Muscle of leg (tissue), 3 donors: ENCODE measurements at regions not wholly inside any gene's neighbourhood (a gene's known extent, or its start where the extent isn't known, plus 50 kb on each side); places are given as distances from the start of the nearest gene placed in this dataset.
A peak's percentile ranks its signal among the peaks of the same experiment; 100 is the strongest.

ENCODE experiments used
- DNase-seq: peaks from one replicate; pipeline ENCODE4 v3.0.0; 2013
- H3K27ac ChIP-seq: one replicate; pipeline ENCODE4 v1.5.1; 2013; ENCODE audit warnings: mild to moderate bottlenecking, low read length, control low read depth
- H3K27me3 ChIP-seq: one replicate; pipeline ENCODE4 v1.6.1; 2013; ENCODE audit warnings: low read length; ENCODE audit not compliant: control insufficient read depth, insufficient read depth
- H3K36me3 ChIP-seq: one replicate; pipeline ENCODE4 v1.6.1; 2013; ENCODE audit warnings: low read length; ENCODE audit not compliant: control insufficient read depth, insufficient read depth
- H3K4me1 ChIP-seq: one replicate; pipeline ENCODE4 v1.6.1; 2013; ENCODE audit warnings: low read length; ENCODE audit not compliant: control insufficient read depth, insufficient read depth
- H3K4me3 ChIP-seq: one replicate; pipeline ENCODE4 v1.5.1; 2013; ENCODE audit warnings: low read length, control low read depth
- H3K9me3 ChIP-seq: replicated peaks from 2 replicates; pipeline ENCODE4 v1.6.1; 2013; ENCODE audit warnings: low read depth, low read length; ENCODE audit not compliant: control insufficient read depth
- WGBS: methylation state at CpG from one replicate; pipeline ENCODE4 v1.1.5; 2013; ENCODE audit warnings: missing lambda C conversion rate; ENCODE audit not compliant: insufficient coverage; 5-methylcytosine and 5-hydroxymethylcytosine counted together

GRCh38 chr10:128814024-128814423, 653.0 kb upstream of the MGMT start:
- Histone ChIP-seq H3K27ac (no peak overlapping the region), H3K27me3 (no peaks in the 10 kb centered on the region), H3K4me3 (no peak overlapping the region), H3K36me3 (no peaks in the 10 kb centered on the region), H3K4me1 (peaks cover 16% of the 10 kb centered on the region), H3K9me3 (no peaks in the 10 kb centered on the region)
- WGBS: 80% methylated on average over 11 of the region's 12 CpGs
- no peak for DNase-seq

GRCh38 chr10:128814782-128815181, 652.3 kb upstream of the MGMT start:
- H3K9me3 ChIP-seq: no peaks in the 10 kb centered on the region
- no peaks in the 10 kb centered on the region for H3K36me3 ChIP-seq
- DNase-seq: peak; percentile 48
- H3K27me3 ChIP-seq: no peaks in the 10 kb centered on the region
- no peak overlapping the region for H3K27ac ChIP-seq
- peaks cover 14% of the 10 kb centered on the region for H3K4me1 ChIP-seq
- WGBS: no CpG with 5 or more reads among the region's 4 CpGs
- H3K4me3 ChIP-seq: no peak overlapping the region

GRCh38 chr10:128816726-128817125, 650.3 kb upstream of the MGMT start:
- H3K27ac ChIP-seq: no peak overlapping the region
- peaks cover 11% of the 10 kb centered on the region for H3K4me1 ChIP-seq
- H3K27me3 ChIP-seq: no peaks in the 10 kb centered on the region
- no peak for DNase-seq
- H3K4me3 ChIP-seq: no peak overlapping the region
- no peaks in the 10 kb centered on the region for H3K36me3 ChIP-seq
- 100% methylated on average over 1 of the region's 2 CpGs for WGBS
- no peaks in the 10 kb centered on the region for H3K9me3 ChIP-seq

- no peaks in the 10 kb centered on the region for H3K9me3 ChIP-seq
- no peak overlapping the region for H3K27ac ChIP-seq
- no peak for DNase-seq
- peaks cover 6% of the 10 kb centered on the region for H3K4me1 ChIP-seq
- H3K4me3 ChIP-seq: no peak overlapping the region
- 17% methylated on average over 1 of the region's 2 CpGs for WGBS
- no peaks in the 10 kb centered on the region for H3K36me3 ChIP-seq
- no peaks in the 10 kb centered on the region for H3K27me3 ChIP-seq
Measured at GRCh38 chr10:128817636-128818035, 649.4 kb upstream of the MGMT start.

- WGBS: 73% methylated on average over 6 of the region's 7 CpGs
- DNase-seq: no peak
- H3K9me3 ChIP-seq: no peaks in the 10 kb centered on the region
- no peaks in the 10 kb centered on the region for H3K36me3 ChIP-seq
- no peak overlapping the region for H3K27ac ChIP-seq
- no peaks in the 10 kb centered on the region for H3K4me1 ChIP-seq
- no peaks in the 10 kb centered on the region for H3K27me3 ChIP-seq
- no peak overlapping the region for H3K4me3 ChIP-seq
Measured at GRCh38 chr10:128820663-128821062, 646.4 kb upstream of the MGMT start.

GRCh38 chr10:128823201-128823600, 643.8 kb upstream of the MGMT start:
- no peaks in the 10 kb centered on the region for H3K36me3 ChIP-seq
- no peaks in the 10 kb centered on the region for H3K27me3 ChIP-seq
- DNase-seq: no peak
- H3K27ac ChIP-seq: no peak overlapping the region
- H3K9me3 ChIP-seq: no peaks in the 10 kb centered on the region
- no peak overlapping the region for H3K4me3 ChIP-seq
- H3K4me1 ChIP-seq: no peaks in the 10 kb centered on the region
- whole genome bisulfite sequencing: 72% methylated on average over 16 of the region's 16 CpGs

GRCh38 chr10:128825626-128826025, 641.4 kb upstream of the MGMT start:
- Histone ChIP-seq H3K9me3 (no peaks in the 10 kb centered on the region), H3K27ac (no peak overlapping the region), H3K27me3 (no peaks in the 10 kb centered on the region), H3K36me3 (no peaks in the 10 kb centered on the region), H3K4me1 (no peaks in the 10 kb centered on the region), H3K4me3 (no peak overlapping the region)
- peak; percentile 66 for DNase-seq
- 40% methylated on average over 3 of the region's 6 CpGs for WGBS

- peak; percentile 92 for DNase-seq
- H3K4me1 ChIP-seq: no peaks in the 10 kb centered on the region
- no peaks in the 10 kb centered on the region for H3K27me3 ChIP-seq
- peak overlapping the region; percentile 76 for H3K27ac ChIP-seq
- no peak overlapping the region for H3K4me3 ChIP-seq
- no peaks in the 10 kb centered on the region for H3K9me3 ChIP-seq
- H3K36me3 ChIP-seq: no peaks in the 10 kb centered on the region
- WGBS: 31% methylated on average over 5 of the region's 5 CpGs
Measured at GRCh38 chr10:128833671-128834070, 633.4 kb upstream of the MGMT start.

- DNase-seq: no peak
- WGBS: 100% methylated on average over 4 of the region's 5 CpGs
- Histone ChIP-seq H3K27me3 (no peaks in the 10 kb centered on the region), H3K27ac (no peak overlapping the region), H3K4me3 (no peak overlapping the region), H3K9me3 (no peaks in the 10 kb centered on the region), H3K36me3 (no peaks in the 10 kb centered on the region), H3K4me1 (no peaks in the 10 kb centered on the region)
Measured at GRCh38 chr10:128835361-128835760, 631.7 kb upstream of the MGMT start.

GRCh38 chr10:128837478-128837877, 629.6 kb upstream of the MGMT start:
- no peaks in the 10 kb centered on the region for H3K9me3 ChIP-seq
- no peaks in the 10 kb centered on the region for H3K36me3 ChIP-seq
- H3K4me1 ChIP-seq: no peaks in the 10 kb centered on the region
- no peak for DNase-seq
- H3K4me3 ChIP-seq: no peak overlapping the region
- WGBS: no CpG with 5 or more reads among the region's 2 CpGs
- no peak overlapping the region for H3K27ac ChIP-seq
- no peaks in the 10 kb centered on the region for H3K27me3 ChIP-seq

GRCh38 chr10:128839134-128839533, 627.9 kb upstream of the MGMT start:
- no peak overlapping the region for H3K27ac ChIP-seq
- no peaks in the 10 kb centered on the region for H3K9me3 ChIP-seq
- H3K36me3 ChIP-seq: no peaks in the 10 kb centered on the region
- H3K27me3 ChIP-seq: no peaks in the 10 kb centered on the region
- H3K4me3 ChIP-seq: no peak overlapping the region
- no peak for DNase-seq
- no peaks in the 10 kb centered on the region for H3K4me1 ChIP-seq
- 82% methylated on average over 9 of the region's 9 CpGs for WGBS
